GM20000 (cell line): ENCODE measurements at regions not wholly inside any gene's neighbourhood (a gene's known extent, or its start where the extent isn't known, plus 50 kb on each side); places are given as distances from the start of the nearest gene placed in this dataset.

Experiments
- DNase-seq: peaks from one replicate; pipeline ENCODE4 v3.0.0; 2012; ENCODE audit warnings: low spot score
- CTCF ChIP-seq: IDR thresholded peaks from 2 replicates; pipeline ENCODE4 v1.5.1; 2012; ENCODE audit warnings: mild to moderate bottlenecking, control low read depth; ENCODE audit errors: extremely low read depth, missing control alignments

- DNase-seq, result no peak
- TF ChIP-seq CTCF, result no peak
Observed at GRCh38 chr2:176398243-176399073, 129.2 kb downstream of the MTX2 start.

- no peak for TF ChIP-seq CTCF
- no peak for DNase-seq
Observed at GRCh38 chr2:176399074-176399598, 129.9 kb downstream of the MTX2 start.

GRCh38 chr2:176405477-176405876 is 136.2 kb downstream of the MTX2 start:
- DNase-seq, result no peak
- TF ChIP-seq CTCF, result no peak

- DNase-seq, result no peak
- no peak for TF ChIP-seq CTCF
Observed at GRCh38 chr2:176407706-176408105, 138.5 kb downstream of the MTX2 start.

DNA sequence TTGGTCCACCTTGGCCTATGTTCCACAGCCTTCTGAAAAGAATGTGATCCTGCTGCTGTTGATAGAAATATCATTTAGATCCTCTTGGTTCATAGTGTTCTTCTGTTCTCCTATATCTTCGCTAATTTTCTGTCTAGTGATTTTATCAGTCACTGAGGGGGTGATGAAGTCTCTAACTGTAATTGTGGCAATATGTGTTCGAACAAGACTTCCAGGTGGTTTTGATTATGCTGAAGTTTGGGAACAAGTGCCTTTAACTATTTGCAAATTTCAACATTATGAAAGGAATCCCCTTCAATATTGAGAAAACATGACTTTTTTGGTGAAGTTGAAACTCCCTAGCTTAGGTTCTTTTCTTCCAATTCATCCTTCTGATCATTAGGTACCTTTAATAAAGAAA is 140.4 kb downstream of the MTX2 start:
- DNase-seq, result no peak

DNA sequence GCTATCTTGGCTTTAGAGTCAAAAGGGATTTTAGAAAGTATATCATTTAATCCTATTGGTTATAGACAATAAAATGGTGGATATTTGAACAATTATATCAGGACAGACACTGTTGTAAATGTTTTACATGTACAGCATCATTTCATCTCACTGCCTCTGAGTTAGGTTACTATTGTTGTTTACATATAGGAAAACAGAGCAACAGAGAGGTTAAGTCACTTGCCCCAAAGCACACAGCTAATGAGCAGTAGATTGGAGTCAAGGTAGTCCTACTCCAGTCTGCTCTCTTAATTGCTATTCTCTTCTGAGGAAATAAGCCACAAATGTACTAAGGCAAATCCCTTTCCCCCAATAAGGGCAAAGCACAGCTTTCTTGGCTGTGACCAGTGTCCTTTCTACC is 142.9 kb downstream of the MTX2 start:
- no peak for DNase-seq
- no peak for TF ChIP-seq CTCF

More for the DNA sequence above, 140.4 kb downstream of the MTX2 start:
- TF ChIP-seq CTCF, result no peak

DNA sequence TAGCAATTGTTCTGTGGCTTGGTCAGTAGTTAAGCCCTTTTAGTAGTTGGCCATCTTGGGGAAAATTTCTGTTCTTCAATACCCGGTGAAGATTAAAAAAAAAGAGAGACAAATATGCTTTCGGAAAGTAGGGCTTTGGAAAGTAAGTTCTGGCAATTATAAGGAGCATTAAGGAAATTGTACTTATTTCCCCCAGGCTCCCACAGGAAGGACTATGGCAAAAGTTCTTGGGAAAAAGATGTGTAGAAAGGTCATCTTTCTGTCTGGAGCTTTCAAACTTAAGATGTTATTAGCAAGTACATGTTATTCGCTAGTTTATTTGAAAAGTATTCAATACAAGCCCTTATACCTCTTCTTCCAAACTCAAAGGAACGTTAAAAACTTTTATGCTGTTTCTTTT is 144.5 kb downstream of the MTX2 start:
- DNase-seq, result no peak
- no peak for TF ChIP-seq CTCF
